DND-41 (cell line): ENCODE measurements at regions not wholly inside any gene's neighbourhood (a gene's known extent, or its start where the extent isn't known, plus 50 kb on each side); places are given as distances from the start of the nearest gene placed in this dataset.

ENCODE experiments used
- EZH2 ChIP-seq: IDR thresholded peaks from 3 replicates; pipeline ENCODE4 v1.6.1; 2012; ENCODE audit warnings: borderline replicate concordance, low read depth, mild to moderate bottlenecking, moderate library complexity, low read length, inconsistent platforms; ENCODE audit not compliant: severe bottlenecking
- TF ChIP-seq, protein P1 (sequence below): IDR thresholded peaks from 2 replicates; pipeline ENCODE4 v1.5.1; 2012; ENCODE audit warnings: borderline replicate concordance, low read length, moderate library complexity, mild to moderate bottlenecking; ENCODE audit not compliant: poor library complexity, severe bottlenecking; ENCODE audit errors: extremely low read depth

DNA sequence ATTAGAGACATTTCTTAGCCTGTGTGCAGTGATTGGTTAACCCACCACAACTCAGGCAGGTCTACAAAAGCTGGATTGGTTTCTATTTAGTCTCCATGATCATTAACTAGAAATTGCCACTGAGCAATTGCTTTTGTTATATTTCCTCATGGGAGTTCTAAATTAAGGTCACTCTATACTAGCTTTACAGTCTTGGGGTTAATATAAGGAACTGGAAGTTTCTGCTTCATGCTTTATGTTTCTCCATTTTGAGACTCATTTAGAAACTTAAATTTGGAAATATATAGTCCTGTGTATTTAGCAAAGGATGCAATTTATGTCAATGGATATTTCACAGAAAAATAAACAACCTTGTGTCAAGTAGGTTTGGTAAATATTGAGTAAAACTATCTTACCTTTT is 137.5 kb downstream of the HLX start:
- TF ChIP-seq, protein P1, sequence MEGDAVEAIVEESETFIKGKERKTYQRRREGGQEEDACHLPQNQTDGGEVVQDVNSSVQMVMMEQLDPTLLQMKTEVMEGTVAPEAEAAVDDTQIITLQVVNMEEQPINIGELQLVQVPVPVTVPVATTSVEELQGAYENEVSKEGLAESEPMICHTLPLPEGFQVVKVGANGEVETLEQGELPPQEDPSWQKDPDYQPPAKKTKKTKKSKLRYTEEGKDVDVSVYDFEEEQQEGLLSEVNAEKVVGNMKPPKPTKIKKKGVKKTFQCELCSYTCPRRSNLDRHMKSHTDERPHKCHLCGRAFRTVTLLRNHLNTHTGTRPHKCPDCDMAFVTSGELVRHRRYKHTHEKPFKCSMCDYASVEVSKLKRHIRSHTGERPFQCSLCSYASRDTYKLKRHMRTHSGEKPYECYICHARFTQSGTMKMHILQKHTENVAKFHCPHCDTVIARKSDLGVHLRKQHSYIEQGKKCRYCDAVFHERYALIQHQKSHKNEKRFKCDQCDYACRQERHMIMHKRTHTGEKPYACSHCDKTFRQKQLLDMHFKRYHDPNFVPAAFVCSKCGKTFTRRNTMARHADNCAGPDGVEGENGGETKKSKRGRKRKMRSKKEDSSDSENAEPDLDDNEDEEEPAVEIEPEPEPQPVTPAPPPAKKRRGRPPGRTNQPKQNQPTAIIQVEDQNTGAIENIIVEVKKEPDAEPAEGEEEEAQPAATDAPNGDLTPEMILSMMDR, result no peak
- TF ChIP-seq EZH2, result no peak
